ENCODE measurements at regions not wholly inside any gene's neighbourhood (a gene's known extent, or its start where the extent isn't known, plus 50 kb on each side); places are given as distances from the start of the nearest gene placed in this dataset.
A peak's percentile ranks its signal among the peaks of the same experiment; 100 is the strongest.

DNA sequence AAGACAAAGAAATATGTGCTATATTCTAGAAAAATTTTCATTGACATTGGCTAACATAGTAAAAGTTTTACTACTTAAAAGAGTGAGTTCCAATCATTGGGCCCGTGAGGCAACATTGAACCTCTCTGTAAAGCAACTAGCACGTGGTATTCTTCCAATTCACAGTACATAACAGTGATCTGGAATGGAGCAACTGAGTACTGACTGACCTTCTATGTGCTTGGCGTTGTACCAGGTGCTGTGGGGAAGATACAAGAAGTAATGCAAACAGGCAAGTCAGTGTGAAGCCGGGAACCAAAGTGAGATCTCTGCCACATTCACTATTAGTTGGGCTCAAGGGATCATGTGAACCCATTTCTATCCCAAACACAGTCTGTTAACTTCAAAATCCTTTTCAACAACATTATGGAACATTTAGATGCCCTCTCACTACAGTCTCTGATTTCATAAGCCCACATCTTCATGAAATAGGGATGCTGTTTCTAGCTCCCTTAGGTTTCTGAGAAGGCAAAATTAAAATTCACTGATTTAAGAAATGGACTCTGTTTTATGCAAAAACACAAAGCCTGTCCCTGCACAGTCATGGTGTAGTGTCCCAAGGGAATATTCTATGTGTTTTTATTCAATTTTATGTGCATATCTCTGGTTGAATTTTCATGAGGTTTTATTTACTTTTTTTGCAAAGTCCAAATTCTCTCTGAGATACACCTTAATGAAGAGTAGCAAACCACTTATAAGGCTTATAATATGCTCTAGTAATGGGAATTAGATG, 61.8 kb upstream of the NCAM1 start:
- DNase-seq, result no peak
- intact Hi-C loops (cut with DNase I), result no loop called here

DNA sequence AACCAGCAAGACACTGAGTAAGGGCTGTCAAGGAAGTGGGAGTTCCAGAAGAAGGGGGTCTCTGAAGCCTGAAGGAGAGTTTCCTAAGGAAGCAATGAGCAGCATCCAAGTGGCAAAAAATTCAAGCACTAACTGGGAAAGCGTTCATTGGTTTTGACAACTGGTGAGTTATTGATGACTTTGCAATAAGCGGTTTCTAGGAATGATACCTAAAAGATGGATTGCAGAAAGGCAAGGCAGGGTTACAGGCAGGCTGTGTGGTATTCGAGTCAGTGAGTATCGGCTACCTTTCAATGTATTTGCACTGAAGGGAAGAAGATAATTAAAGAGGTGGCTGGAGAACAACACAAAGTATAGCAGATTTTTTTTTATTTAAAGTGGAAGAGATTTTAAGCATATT, 59.3 kb upstream of the NCAM1 start:
- intact Hi-C loops (cut with DNase I), result loop anchor here (2.0 kb wide), 1 partner anchor 57 kb away; no protein-coding TSS in a partner anchor
- DNase-seq, result no peak

DNA sequence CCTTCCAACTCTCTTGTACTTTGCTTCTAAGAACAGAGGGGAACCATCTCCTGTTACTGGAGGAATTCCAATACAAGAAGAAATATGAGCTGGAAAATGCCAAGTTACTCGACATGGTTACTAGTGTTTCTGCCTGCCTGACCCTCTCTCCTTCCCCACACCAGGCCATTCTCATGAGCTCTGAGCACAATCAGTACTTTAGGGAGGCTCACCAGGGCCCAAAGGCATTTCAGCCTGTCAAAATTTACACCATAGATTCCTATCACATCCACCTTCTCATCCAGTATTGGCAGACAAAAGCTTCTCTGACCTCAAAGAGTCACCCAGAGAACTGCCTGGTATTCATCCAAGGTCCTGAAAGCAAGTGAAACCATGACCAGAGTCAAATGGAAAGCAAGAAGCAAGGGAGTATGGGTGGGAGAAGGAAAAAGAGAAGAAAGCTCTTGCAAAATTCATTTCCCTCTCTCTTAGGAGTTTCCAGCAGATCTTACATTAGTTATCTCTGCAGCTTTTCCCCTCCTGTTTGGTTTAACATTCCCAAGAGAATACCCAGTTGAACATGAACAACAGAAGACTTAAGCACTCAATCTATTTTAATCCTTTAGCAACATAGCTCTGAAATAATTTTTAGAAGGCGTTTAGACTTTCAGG, 58.7 kb upstream of the NCAM1 start:
- no peak for DNase-seq
- intact Hi-C loops (cut with DNase I), result loop anchor here (2.0 kb wide), 1 partner anchor 58 kb away; no protein-coding TSS in a partner anchor

DNA sequence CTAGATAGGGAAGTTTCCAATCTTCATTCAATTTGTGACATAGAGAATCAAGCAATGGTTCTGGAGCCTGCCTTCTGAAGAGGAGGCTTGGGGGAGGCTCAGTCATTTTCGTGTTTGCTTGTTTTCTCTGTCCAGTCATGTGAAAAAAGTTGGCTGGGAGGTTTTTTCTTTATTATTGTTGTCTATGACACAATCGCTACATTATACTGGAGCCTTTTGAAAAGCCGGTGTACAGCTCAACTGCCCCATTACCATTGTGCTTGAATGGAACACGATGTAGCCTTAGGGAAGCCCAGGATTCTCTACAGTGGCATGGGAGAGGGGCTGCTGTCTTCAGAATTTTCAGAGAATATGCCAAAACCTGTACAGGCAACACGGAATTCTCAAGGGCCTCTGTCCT, 57.9 kb upstream of the NCAM1 start:
- DNase-seq, result peak in 5 of 10 donors; percentile 9 to 51 (median 24)
- intact Hi-C loops (cut with DNase I), result loop anchor here (2.0 kb wide), 1 partner anchor 59 kb away; no protein-coding TSS in a partner anchor

DNA sequence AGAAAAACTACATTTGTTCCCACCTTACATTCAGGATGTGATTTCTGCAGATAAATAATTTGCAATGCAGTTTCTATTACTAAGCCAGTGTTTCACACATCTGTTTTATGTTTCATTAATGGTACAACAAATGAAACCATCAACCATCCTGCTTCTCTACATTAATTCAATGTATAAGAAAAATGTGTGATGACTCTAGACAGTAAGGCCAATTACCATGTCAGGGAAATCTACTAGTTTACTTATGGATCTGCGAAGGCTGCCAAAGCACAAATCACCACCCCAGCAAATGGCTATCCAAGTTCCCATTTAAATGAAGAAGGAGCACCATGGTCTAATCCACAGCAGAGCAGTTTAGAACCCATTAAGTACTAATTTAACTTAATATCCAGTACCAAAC, 50.1 kb upstream of the NCAM1 start:
- DNase-seq, result no peak
- intact Hi-C loops (cut with DNase I), result no loop called here
